ENCODE measurements at regions not wholly inside any gene's neighbourhood (a gene's known extent, or its start where the extent isn't known, plus 50 kb on each side); places are given as distances from the start of the nearest gene placed in this dataset.

DNA sequence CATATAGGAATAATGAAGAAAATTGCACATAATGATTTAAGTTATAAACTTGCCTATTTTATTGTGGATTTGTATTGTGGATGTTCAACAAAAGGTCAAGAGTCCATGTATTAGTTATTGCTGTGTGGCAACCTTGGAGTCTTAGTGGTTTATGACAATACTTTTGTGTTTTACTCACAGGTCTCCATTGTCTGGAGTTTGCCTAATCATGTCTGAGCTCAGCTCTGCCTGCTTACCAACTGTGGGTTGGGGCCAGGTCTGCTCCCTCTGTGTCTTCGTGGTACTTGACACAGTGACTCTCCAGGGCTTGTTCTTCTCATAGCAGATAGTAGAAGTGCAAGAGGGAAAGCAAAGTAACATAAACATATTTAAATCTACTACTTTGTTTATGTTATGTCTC is 382.5 kb downstream of the CBLN2 start:
- Histone ChIP-seq H3K4me1 (ENCODE audit: insufficient read depth, low read length) (no peaks in the 10 kb centered on the region), H3K4me3 (ENCODE audit: low read depth in 1 of 2, low read length in 2 of 2) (no peak overlapping the region), H2AFZ (ENCODE audit: low read depth, low read length) (no peak overlapping the region), H3K27ac (ENCODE audit: low read length) (no peak overlapping the region), H3K4me2 (ENCODE audit: insufficient read depth, low read length) (no peak overlapping the region), H3K79me2 (ENCODE audit: insufficient read depth, low read length) (no peaks in the 10 kb centered on the region), H4K20me1 (ENCODE audit: insufficient read depth, low read length) (no peaks in the 10 kb centered on the region), H3K9ac (ENCODE audit: low read depth, low read length) (no peak overlapping the region), H3K9me3 (ENCODE audit: insufficient read depth, low read length, severe bottlenecking) (no peaks in the 10 kb centered on the region), H3K27me3 (ENCODE audit: insufficient read depth, low read length, poor library complexity) (no peaks in the 10 kb centered on the region), H3K36me3 (ENCODE audit: insufficient read depth, low read length) (no peaks in the 10 kb centered on the region)
- DNase-seq = no peak
- TF ChIP-seq, protein P1, sequence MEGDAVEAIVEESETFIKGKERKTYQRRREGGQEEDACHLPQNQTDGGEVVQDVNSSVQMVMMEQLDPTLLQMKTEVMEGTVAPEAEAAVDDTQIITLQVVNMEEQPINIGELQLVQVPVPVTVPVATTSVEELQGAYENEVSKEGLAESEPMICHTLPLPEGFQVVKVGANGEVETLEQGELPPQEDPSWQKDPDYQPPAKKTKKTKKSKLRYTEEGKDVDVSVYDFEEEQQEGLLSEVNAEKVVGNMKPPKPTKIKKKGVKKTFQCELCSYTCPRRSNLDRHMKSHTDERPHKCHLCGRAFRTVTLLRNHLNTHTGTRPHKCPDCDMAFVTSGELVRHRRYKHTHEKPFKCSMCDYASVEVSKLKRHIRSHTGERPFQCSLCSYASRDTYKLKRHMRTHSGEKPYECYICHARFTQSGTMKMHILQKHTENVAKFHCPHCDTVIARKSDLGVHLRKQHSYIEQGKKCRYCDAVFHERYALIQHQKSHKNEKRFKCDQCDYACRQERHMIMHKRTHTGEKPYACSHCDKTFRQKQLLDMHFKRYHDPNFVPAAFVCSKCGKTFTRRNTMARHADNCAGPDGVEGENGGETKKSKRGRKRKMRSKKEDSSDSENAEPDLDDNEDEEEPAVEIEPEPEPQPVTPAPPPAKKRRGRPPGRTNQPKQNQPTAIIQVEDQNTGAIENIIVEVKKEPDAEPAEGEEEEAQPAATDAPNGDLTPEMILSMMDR (IDR thresholded peaks at IDR 0.05; ENCODE audit: borderline replicate concordance, extremely low read depth, low read length, poor library complexity, severe bottlenecking) = no peak
- TF ChIP-seq EZH2 (IDR thresholded peaks at IDR 0.05; ENCODE audit: borderline replicate concordance, low read depth, low read length, severe bottlenecking) = no peak
- ATAC-seq (ENCODE audit: insufficient read depth, low read depth) = no peak

DNA sequence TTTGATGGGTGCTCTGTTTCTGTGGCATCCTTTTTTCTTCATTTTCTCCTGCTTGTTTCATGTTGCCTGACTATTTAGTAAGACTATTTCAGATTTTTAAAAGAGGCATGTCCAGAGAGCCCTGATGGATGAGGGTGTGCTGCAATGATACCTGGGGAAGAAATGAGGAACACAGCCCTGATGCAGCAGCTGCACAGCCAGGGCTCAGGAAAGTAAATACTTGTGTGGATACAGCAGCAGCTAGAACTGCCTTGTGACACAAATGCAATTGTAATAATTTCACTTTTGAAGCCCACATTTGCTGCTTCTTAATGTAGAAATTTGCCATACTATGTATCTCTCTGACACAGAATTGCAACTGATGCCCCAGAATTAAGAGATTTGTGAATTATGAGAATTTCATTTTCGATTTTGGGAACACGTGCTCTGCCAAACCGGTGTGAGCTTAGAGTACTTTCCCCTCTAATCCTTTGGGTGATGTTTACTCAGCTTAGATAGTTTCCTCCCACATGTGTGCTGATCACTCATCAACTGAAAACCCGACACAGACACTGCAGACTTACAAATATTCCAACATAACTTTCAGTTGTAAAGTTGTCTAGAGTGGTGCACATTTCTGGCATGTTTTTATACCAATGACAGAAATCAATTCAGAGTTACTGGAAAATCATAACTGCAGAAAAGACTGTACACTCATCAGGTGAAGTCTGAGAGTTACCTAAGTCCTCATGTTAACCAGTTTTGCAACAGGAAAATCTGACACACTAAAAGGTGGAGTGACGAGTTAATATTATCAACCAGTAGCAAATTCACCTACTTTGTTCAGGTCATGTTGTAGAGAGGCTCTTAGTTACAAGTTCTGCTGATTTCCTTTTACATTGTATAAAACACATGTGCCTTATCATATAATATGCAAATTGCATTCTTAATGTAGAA is 383.4 kb downstream of the CBLN2 start:
- no peak for DNase-seq
- no peaks in the 10 kb centered on the region for H3K36me3 ChIP-seq (ENCODE audit: insufficient read depth, low read length)
- no peaks in the 10 kb centered on the region for H3K9me3 ChIP-seq (ENCODE audit: insufficient read depth, low read length, severe bottlenecking)
- ATAC-seq (ENCODE audit: insufficient read depth, low read depth) = no peak
- no peak overlapping the region for H3K4me3 ChIP-seq (ENCODE audit: low read depth in 1 of 2, low read length in 2 of 2)
- H3K4me1 ChIP-seq (ENCODE audit: insufficient read depth, low read length) = no peaks in the 10 kb centered on the region
- no peak overlapping the region for H3K27ac ChIP-seq (ENCODE audit: low read length)
- no peak overlapping the region for H2AFZ ChIP-seq (ENCODE audit: low read depth, low read length)
- H3K4me2 ChIP-seq (ENCODE audit: insufficient read depth, low read length) = no peak overlapping the region
- H4K20me1 ChIP-seq (ENCODE audit: insufficient read depth, low read length) = no peaks in the 10 kb centered on the region
- no peaks in the 10 kb centered on the region for H3K79me2 ChIP-seq (ENCODE audit: insufficient read depth, low read length)
- no peak overlapping the region for H3K9ac ChIP-seq (ENCODE audit: low read depth, low read length)
- H3K27me3 ChIP-seq (ENCODE audit: insufficient read depth, low read length, poor library complexity) = no peaks in the 10 kb centered on the region
- no peak for TF ChIP-seq EZH2 (IDR thresholded peaks at IDR 0.05; ENCODE audit: borderline replicate concordance, low read depth, low read length, severe bottlenecking)
- TF ChIP-seq, protein P1 (IDR thresholded peaks at IDR 0.05; ENCODE audit: borderline replicate concordance, extremely low read depth, low read length, poor library complexity, severe bottlenecking) = no peak

DNA sequence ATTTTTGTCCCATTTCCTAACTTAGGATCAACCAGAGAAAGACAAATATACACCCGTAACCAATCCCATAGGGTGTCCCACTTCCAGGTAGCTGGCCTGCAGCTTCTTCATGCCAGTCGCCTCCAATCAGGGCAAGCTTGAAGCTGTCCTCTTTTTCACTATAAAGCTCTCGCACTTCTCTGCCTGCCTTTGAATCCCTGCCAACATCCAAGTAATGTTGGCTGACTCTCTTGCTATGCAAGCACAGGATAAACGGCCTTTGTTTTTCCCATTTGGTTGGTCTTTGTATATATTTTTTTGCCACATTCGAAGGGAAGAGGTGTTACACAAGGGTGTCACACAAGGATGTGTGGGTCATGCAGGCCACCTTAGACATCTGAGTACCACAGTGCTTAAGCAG is 388.8 kb downstream of the CBLN2 start:
- Histone ChIP-seq H4K20me1 (ENCODE audit: insufficient read depth, low read length) (no peaks in the 10 kb centered on the region), H3K9ac (ENCODE audit: low read depth, low read length) (no peak overlapping the region), H3K4me3 (ENCODE audit: low read depth in 1 of 2, low read length in 2 of 2) (no peak overlapping the region), H3K79me2 (ENCODE audit: insufficient read depth, low read length) (no peaks in the 10 kb centered on the region), H3K4me1 (ENCODE audit: insufficient read depth, low read length) (no peaks in the 10 kb centered on the region), H3K27me3 (ENCODE audit: insufficient read depth, low read length, poor library complexity) (no peaks in the 10 kb centered on the region), H3K27ac (ENCODE audit: low read length) (no peak overlapping the region), H3K9me3 (ENCODE audit: insufficient read depth, low read length, severe bottlenecking) (no peaks in the 10 kb centered on the region), H3K4me2 (ENCODE audit: insufficient read depth, low read length) (no peak overlapping the region), H2AFZ (ENCODE audit: low read depth, low read length) (no peak overlapping the region), H3K36me3 (ENCODE audit: insufficient read depth, low read length) (no peaks in the 10 kb centered on the region)
- TF ChIP-seq, protein P1 (IDR thresholded peaks at IDR 0.05; ENCODE audit: borderline replicate concordance, extremely low read depth, low read length, poor library complexity, severe bottlenecking) = no peak
- no peak for TF ChIP-seq EZH2 (IDR thresholded peaks at IDR 0.05; ENCODE audit: borderline replicate concordance, low read depth, low read length, severe bottlenecking)
- no peak for ATAC-seq (ENCODE audit: insufficient read depth, low read depth)
- no peak for DNase-seq
